SK-N-SH (cell line): ENCODE measurements at regions not wholly inside any gene's neighbourhood (a gene's known extent, or its start where the extent isn't known, plus 50 kb on each side); places are given as distances from the start of the nearest gene placed in this dataset.

Source experiments
- CTCF ChIA-PET: fragments of 300-600, 350-600 bp; formaldehyde crosslinking; extraction: SDS; loops from one replicate; lab custom pipeline; 2021; lab: Yijun Ruan, JAX
- POLR2A ChIA-PET: fragments of 350-600 bp; sonication (Branson Sonifier 250); formaldehyde crosslinking; extraction: SDS; loops from one replicate; lab custom pipeline; 2020; ENCODE audit warnings: antibody characterized with exemption, inconsistent platforms; lab: Yijun Ruan, JAX
- DNase-seq: peaks from one replicate; pipeline ENCODE4 v3.0.0; 2012
- H2AFZ ChIP-seq: fragments of 200-600 bp; sonication (generic); 2 replicates; pipeline ENCODE4 v1.8.1; 2016; ENCODE audit warnings: antibody characterized with exemption, mild to moderate bottlenecking, low read depth
- H3F3A ChIP-seq: fragments of 200-600 bp; sonication (generic); replicated peaks from 2 replicates; pipeline ENCODE3; 2016; ENCODE audit warnings: antibody characterized with exemption, mild to moderate bottlenecking; ENCODE audit not compliant: insufficient read depth
- H3K27ac ChIP-seq, 2 experiments: fragments of 200-500 bp in 1 of 2; fragments of 200-600 bp in 1 of 2; sonication (Bioruptor generic) in 1 of 2; sonication (generic), shearing (Covaris generic) in 1 of 2; 2 replicates each; pipeline versions ENCODE4 v1.5.1 to v1.6.1; 2014 to 2016; ENCODE audit warnings: low read depth in 2 of 2, inconsistent platforms in 1 of 2, low read length in 1 of 2, mild to moderate bottlenecking in 1 of 2, mixed read lengths in 1 of 2
- H3K27me3 ChIP-seq: fragments of 200-600 bp; sonication (generic), shearing (Covaris generic); 2 replicates; pipeline ENCODE4 v1.6.1; 2016; ENCODE audit warnings: mixed run types; ENCODE audit not compliant: insufficient read depth
- H3K36me3 ChIP-seq, 2 experiments: fragments of 200-500 bp in 1 of 2; fragments of 200-600 bp in 1 of 2; sonication (Bioruptor generic) in 1 of 2; sonication (generic) in 1 of 2; replicated peaks in 1 of 2; 2 replicates each; pipeline versions ENCODE3 to v1.5.1; 2014 to 2016; ENCODE audit warnings: low read length in 1 of 2, mild to moderate bottlenecking in 1 of 2; ENCODE audit not compliant: insufficient read depth in 2 of 2, control insufficient read depth in 1 of 2
- H3K4me1 ChIP-seq, 2 experiments: fragments of 200-500 bp in 1 of 2; fragments of 200-600 bp in 1 of 2; sonication (Bioruptor generic) in 1 of 2; sonication (generic), shearing (Covaris generic) in 1 of 2; 2 replicates each; pipeline versions ENCODE4 v1.5.1 to v1.6.1; 2014 to 2016; ENCODE audit warnings: low read depth in 1 of 2, low read length in 1 of 2, mixed run types in 1 of 2; ENCODE audit not compliant: insufficient read depth in 2 of 2, control insufficient read depth in 1 of 2
- H3K4me2 ChIP-seq: fragments of 200-600 bp; sonication (generic), shearing (Covaris generic); 2 replicates; pipeline ENCODE4 v1.6.1; 2017; ENCODE audit warnings: mixed run types
- H3K4me3 ChIP-seq, 2 experiments: fragments of 200-500 bp in 1 of 2; fragments of 200-600 bp in 1 of 2; sonication (Bioruptor generic) in 1 of 2; sonication (generic), shearing (Covaris generic) in 1 of 2; 2 replicates each; pipeline versions ENCODE4 v1.5.1 to v1.8.1; 2014 to 2016; ENCODE audit warnings: low read depth in 2 of 2, inconsistent platforms in 1 of 2, low read length in 1 of 2, mild to moderate bottlenecking in 1 of 2, mixed read lengths in 1 of 2, moderate library complexity in 1 of 2
- H3K79me2 ChIP-seq: fragments of 200-600 bp; sonication (generic); 2 replicates; pipeline ENCODE4 v1.8.1; 2017; ENCODE audit warnings: mild to moderate bottlenecking; ENCODE audit not compliant: insufficient read depth
- H3K9ac ChIP-seq: fragments of 200-600 bp; sonication (generic); 2 replicates; pipeline ENCODE4 v1.6.1; 2017; ENCODE audit warnings: mixed run types
- H3K9me2 ChIP-seq: fragments of 200-600 bp; sonication (generic); 2 replicates; pipeline ENCODE4 v1.6.1; 2017; ENCODE audit warnings: mixed run types
- H3K9me3 ChIP-seq: fragments of 200-600 bp; sonication (generic); 2 replicates; pipeline ENCODE4 v1.6.1; 2017; ENCODE audit warnings: mixed run types, mild to moderate bottlenecking, moderate library complexity
- H4K20me1 ChIP-seq: fragments of 200-600 bp; sonication (generic); 2 replicates; pipeline ENCODE4 v1.6.1; 2017; ENCODE audit warnings: mild to moderate bottlenecking, mixed run types; ENCODE audit not compliant: insufficient read depth
- ELF1 ChIP-seq: IDR thresholded peaks from 2 replicates; pipeline ENCODE4 v1.4.0; 2012
- EP300 ChIP-seq, 2 experiments: IDR thresholded peaks; 2 replicates each; pipeline versions ENCODE4 v1.4.0 to v1.6.1; 2012; ENCODE audit warnings: borderline replicate concordance in 1 of 2, low read depth in 1 of 2, low read length in 1 of 2
- EZH2phosphoT487 ChIP-seq: fragments of 200-600 bp; sonication (generic); IDR thresholded peaks from 2 replicates; pipeline ENCODE4 v1.6.1; 2017; ENCODE audit warnings: low read depth, mixed run types, mild to moderate bottlenecking, antibody characterized with exemption, moderate library complexity, borderline replicate concordance
- FOXJ3 ChIP-seq: sonication (generic); formaldehyde crosslinking; IDR thresholded peaks from 2 replicates; pipeline ENCODE4 v1.5.1; 2020; ENCODE audit warnings: mild to moderate bottlenecking, missing genetic modification reagents
- FOXM1 ChIP-seq: IDR thresholded peaks from 2 replicates; pipeline ENCODE4 v1.4.0; 2012; ENCODE audit warnings: low read depth, mild to moderate bottlenecking
- GABPA ChIP-seq: IDR thresholded peaks from 2 replicates; pipeline ENCODE4 v1.4.0; 2012; ENCODE audit warnings: low read depth, mild to moderate bottlenecking
- GATA2 ChIP-seq: sonication (generic); formaldehyde crosslinking; IDR thresholded peaks from 2 replicates; pipeline ENCODE4 v1.5.0; 2020; ENCODE audit warnings: mild to moderate bottlenecking, missing genetic modification reagents
- JUND ChIP-seq: IDR thresholded peaks from 2 replicates; pipeline ENCODE4 v1.4.0; 2012
- MEF2A ChIP-seq: IDR thresholded peaks from 2 replicates; pipeline ENCODE4 v1.4.0; 2012; ENCODE audit warnings: low read depth, borderline replicate concordance
- POLR2AphosphoS5 ChIP-seq: IDR thresholded peaks from 2 replicates; pipeline ENCODE4 v1.6.1; 2012; ENCODE audit warnings: low read depth, low read length
- RCOR1 ChIP-seq: fragments of 150-350 bp; IDR thresholded peaks from 2 replicates; pipeline ENCODE4 v1.6.1; 2017; ENCODE audit warnings: antibody characterized with exemption, low read length
- RFX5 ChIP-seq: IDR thresholded peaks from 2 replicates; pipeline ENCODE4 v1.6.1; 2012; ENCODE audit warnings: mild to moderate bottlenecking, improper control_type of control experiment, low read length
- RXRA ChIP-seq: IDR thresholded peaks from 2 replicates; pipeline ENCODE4 v1.4.0; 2012; ENCODE audit warnings: low read depth, mild to moderate bottlenecking, borderline replicate concordance
- SIN3A ChIP-seq: IDR thresholded peaks from 2 replicates; pipeline ENCODE4 v1.6.1; 2012; ENCODE audit warnings: low read depth, mild to moderate bottlenecking, low read length, moderate library complexity, borderline replicate concordance
- SMC3 ChIP-seq: IDR thresholded peaks from 2 replicates; pipeline ENCODE4 v1.6.1; 2012; ENCODE audit warnings: low read depth, low read length, improper control_type of control experiment
- TAF1 ChIP-seq: IDR thresholded peaks from 2 replicates; pipeline ENCODE4 v1.6.1; 2012; ENCODE audit warnings: low read depth, mild to moderate bottlenecking, low read length, moderate library complexity, borderline replicate concordance
- YY1 ChIP-seq: IDR thresholded peaks from 2 replicates; pipeline ENCODE4 v1.4.0; 2012; ENCODE audit warnings: low read depth, mild to moderate bottlenecking
- WGBS: methylation state at CpG from one replicate; pipeline ENCODE4 v1.1.6; 2017; ENCODE audit warnings: low lambda C conversion rate; 5-methylcytosine and 5-hydroxymethylcytosine counted together
- TF ChIP-seq, protein P1 (sequence below): IDR thresholded peaks from 2 replicates; pipeline ENCODE4 v1.4.0; 2012; ENCODE audit warnings: low read depth, borderline replicate concordance
- TF ChIP-seq, protein P2 (sequence below): IDR thresholded peaks from 2 replicates; pipeline ENCODE4 v1.4.0; 2012; ENCODE audit warnings: low read depth, borderline replicate concordance
- TF ChIP-seq, protein P3 (sequence below): IDR thresholded peaks from 2 replicates; pipeline ENCODE4 v1.4.0; 2012; ENCODE audit warnings: low read depth

DNA sequence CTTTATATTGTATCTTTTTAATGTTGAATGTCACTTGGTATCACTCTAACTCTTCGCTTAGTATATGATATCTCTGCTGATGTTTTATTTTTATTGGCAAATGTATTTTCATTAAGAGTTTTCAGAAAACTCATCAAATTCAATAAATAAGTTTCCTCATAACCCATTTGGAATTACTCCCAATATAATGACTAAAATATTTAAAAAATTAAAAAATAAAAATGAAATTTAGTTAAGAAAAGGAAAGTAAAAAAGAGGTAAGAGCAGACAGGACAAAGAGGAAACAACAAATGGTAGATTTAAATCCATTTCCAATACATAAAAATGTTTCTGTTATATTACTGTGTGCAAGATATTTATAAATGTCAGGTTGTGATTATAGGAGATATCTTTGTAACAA is 548.9 kb upstream of the SPRY2 start:
- no peaks in the 10 kb centered on the region for H3K9me2 ChIP-seq
- 76% methylated on average over 1 of the region's 1 CpG for WGBS
- no peak overlapping the region for H3K27ac ChIP-seq
- CTCF ChIA-PET = no interaction called here
- no peaks in the 10 kb centered on the region; a peak in 1 of 4 replicates for H3K4me1 ChIP-seq
- H3K36me3 ChIP-seq = no peaks in the 10 kb centered on the region
- H3K79me2 ChIP-seq = no peaks in the 10 kb centered on the region
- no peak overlapping the region for H3K4me3 ChIP-seq
- H3K9me3 ChIP-seq = no peaks in the 10 kb centered on the region
- DNase-seq = no peak
- no peak overlapping the region for H3K9ac ChIP-seq
- POLR2A ChIA-PET = no interaction called here
- H2AFZ ChIP-seq = no peak overlapping the region
- no peaks in the 10 kb centered on the region for H3K27me3 ChIP-seq
- no peaks in the 10 kb centered on the region for H4K20me1 ChIP-seq
- no peaks in the 10 kb centered on the region for H3F3A ChIP-seq
- no peak overlapping the region for H3K4me2 ChIP-seq
- TF ChIP-seq EP300 (IDR thresholded peaks at IDR 0.05; ENCODE audit: borderline replicate concordance in 1 of 2, low read depth in 1 of 2, low read length in 1 of 2) (no peak), RXRA (no peak), SIN3A (no peak), TAF1 (no peak), GATA2 (CRISPR knock-in tag) (no peak), RCOR1 (no peak), POLR2AphosphoS5 (no peak), SMC3 (no peak), GABPA (no peak), YY1 (no peak), JUND (no peak), MEF2A (no peak), FOXJ3 (CRISPR knock-in tag) (no peak)
- TF ChIP-seq, protein P1, sequence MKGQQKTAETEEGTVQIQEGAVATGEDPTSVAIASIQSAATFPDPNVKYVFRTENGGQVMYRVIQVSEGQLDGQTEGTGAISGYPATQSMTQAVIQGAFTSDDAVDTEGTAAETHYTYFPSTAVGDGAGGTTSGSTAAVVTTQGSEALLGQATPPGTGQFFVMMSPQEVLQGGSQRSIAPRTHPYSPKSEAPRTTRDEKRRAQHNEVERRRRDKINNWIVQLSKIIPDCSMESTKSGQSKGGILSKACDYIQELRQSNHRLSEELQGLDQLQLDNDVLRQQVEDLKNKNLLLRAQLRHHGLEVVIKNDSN = no peak
- TF ChIP-seq, protein P2, sequence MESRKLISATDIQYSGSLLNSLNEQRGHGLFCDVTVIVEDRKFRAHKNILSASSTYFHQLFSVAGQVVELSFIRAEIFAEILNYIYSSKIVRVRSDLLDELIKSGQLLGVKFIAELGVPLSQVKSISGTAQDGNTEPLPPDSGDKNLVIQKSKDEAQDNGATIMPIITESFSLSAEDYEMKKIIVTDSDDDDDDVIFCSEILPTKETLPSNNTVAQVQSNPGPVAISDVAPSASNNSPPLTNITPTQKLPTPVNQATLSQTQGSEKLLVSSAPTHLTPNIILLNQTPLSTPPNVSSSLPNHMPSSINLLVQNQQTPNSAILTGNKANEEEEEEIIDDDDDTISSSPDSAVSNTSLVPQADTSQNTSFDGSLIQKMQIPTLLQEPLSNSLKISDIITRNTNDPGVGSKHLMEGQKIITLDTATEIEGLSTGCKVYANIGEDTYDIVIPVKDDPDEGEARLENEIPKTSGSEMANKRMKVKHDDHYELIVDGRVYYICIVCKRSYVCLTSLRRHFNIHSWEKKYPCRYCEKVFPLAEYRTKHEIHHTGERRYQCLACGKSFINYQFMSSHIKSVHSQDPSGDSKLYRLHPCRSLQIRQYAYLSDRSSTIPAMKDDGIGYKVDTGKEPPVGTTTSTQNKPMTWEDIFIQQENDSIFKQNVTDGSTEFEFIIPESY = no peak

DNA sequence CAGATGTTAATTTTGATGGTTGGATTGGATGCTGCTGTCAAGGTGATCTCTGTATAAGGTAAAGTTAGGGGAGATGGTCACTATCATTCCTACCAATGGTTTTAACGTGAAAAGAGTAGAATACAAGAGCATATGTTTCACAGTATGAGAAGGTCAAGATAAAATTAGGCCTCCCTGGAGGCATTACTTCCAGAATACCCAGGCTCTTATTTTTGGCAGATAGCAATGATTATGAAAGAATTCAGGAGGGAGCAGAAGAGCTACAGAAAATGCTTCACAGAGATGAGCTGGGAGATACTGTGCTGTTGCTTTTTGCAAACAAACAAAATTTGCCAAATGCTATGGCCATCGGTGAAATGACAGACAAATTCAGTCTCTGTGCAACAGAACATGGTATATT is 547.5 kb upstream of the SPRY2 start:
- TF ChIP-seq POLR2AphosphoS5 (no peak), RXRA (no peak), EZH2phosphoT487 (no peak), FOXM1 (no peak), RFX5 (no peak), MEF2A (no peak), ELF1 (no peak)
- TF ChIP-seq, protein P3, sequence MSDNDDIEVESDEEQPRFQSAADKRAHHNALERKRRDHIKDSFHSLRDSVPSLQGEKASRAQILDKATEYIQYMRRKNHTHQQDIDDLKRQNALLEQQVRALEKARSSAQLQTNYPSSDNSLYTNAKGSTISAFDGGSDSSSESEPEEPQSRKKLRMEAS = no peak
- Histone ChIP-seq H3K9me2 (no peaks in the 10 kb centered on the region), H3K4me2 (no peak overlapping the region), H3F3A (no peaks in the 10 kb centered on the region), H3K9me3 (no peaks in the 10 kb centered on the region), H3K27ac (no peak overlapping the region), H3K4me1 (no peaks in the 10 kb centered on the region; a peak in 2 of 4 replicates), H2AFZ (no peak overlapping the region), H3K4me3 (no peak overlapping the region), H3K79me2 (no peaks in the 10 kb centered on the region), H3K27me3 (no peaks in the 10 kb centered on the region), H3K9ac (no peak overlapping the region), H4K20me1 (no peaks in the 10 kb centered on the region), H3K36me3 (no peaks in the 10 kb centered on the region)
- ChIA-PET POLR2A (no interaction called here), CTCF (no interaction called here)
- DNase-seq = no peak
- WGBS = 41% methylated on average over 2 of the region's 2 CpGs
